ENCODE measurements at regions not wholly inside any gene's neighbourhood (a gene's known extent, or its start where the extent isn't known, plus 50 kb on each side); places are given as distances from the start of the nearest gene placed in this dataset.
"Not testable (repeated sequence)": the region's sequence is repeated elsewhere in the genome, so short reads cannot be mapped to it uniquely, and the experiment has no call there.

- in situ Hi-C loops (cut with MboI; ENCODE audit: low pct_unique_long_range_greater_than_20kb, low sequenced_read_pairs) = no loop called here
- peak; percentile 8 for DNase-seq
Observed at GRCh38 chr5:109550077-109550476, 139.7 kb upstream of the MAN2A1 start.

- DNase-seq = no peak
- in situ Hi-C loops (cut with MboI; ENCODE audit: low pct_unique_long_range_greater_than_20kb, low sequenced_read_pairs) = no loop called here
Observed at GRCh38 chr5:109546461-109546860, 136.7 kb upstream of the PJA2 start.

- DNase-seq; in situ Hi-C loops (cut with MboI; ENCODE audit: low pct_unique_long_range_greater_than_20kb, low sequenced_read_pairs): not testable (repeated sequence)
Observed at GRCh38 chr5:109544873-109545272, 135.1 kb upstream of the PJA2 start.

GRCh38 chr5:109538692-109539091 is 128.9 kb upstream of the PJA2 start:
- in situ Hi-C loops (cut with MboI; ENCODE audit: low pct_unique_long_range_greater_than_20kb, low sequenced_read_pairs); DNase-seq: not testable (repeated sequence)

GRCh38 chr5:109535090-109535489 is 125.3 kb upstream of the PJA2 start:
- in situ Hi-C loops (cut with MboI; ENCODE audit: low pct_unique_long_range_greater_than_20kb, low sequenced_read_pairs); DNase-seq: not testable (repeated sequence)

GRCh38 chr5:109533751-109534272 is 124.0 kb upstream of the PJA2 start:
- no peak for DNase-seq
- in situ Hi-C loops (cut with MboI; ENCODE audit: low pct_unique_long_range_greater_than_20kb, low sequenced_read_pairs) = no loop called here

GRCh38 chr5:109532773-109533364 is 123.1 kb upstream of the PJA2 start:
- in situ Hi-C loops (cut with MboI; ENCODE audit: low pct_unique_long_range_greater_than_20kb, low sequenced_read_pairs) = no loop called here
- no peak for DNase-seq

- no peak for DNase-seq
- in situ Hi-C loops (cut with MboI; ENCODE audit: low pct_unique_long_range_greater_than_20kb, low sequenced_read_pairs) = no loop called here
Observed at GRCh38 chr5:109531262-109531661, 121.5 kb upstream of the PJA2 start.

GRCh38 chr5:109529987-109530386 is 120.2 kb upstream of the PJA2 start:
- no peak for DNase-seq
- in situ Hi-C loops (cut with MboI; ENCODE audit: low pct_unique_long_range_greater_than_20kb, low sequenced_read_pairs) = no loop called here

GRCh38 chr5:109529520-109529919 is 119.7 kb upstream of the PJA2 start:
- in situ Hi-C loops (cut with MboI; ENCODE audit: low pct_unique_long_range_greater_than_20kb, low sequenced_read_pairs) = no loop called here
- no peak for DNase-seq

- in situ Hi-C loops (cut with MboI; ENCODE audit: low pct_unique_long_range_greater_than_20kb, low sequenced_read_pairs) = no loop called here
- no peak for DNase-seq
Observed at GRCh38 chr5:109524555-109524954, 114.8 kb upstream of the PJA2 start.

- in situ Hi-C loops (cut with MboI; ENCODE audit: low pct_unique_long_range_greater_than_20kb, low sequenced_read_pairs) = no loop called here
- no peak for DNase-seq
Observed at GRCh38 chr5:109524026-109524425, 114.3 kb upstream of the PJA2 start.

GRCh38 chr5:109522404-109522803 is 112.6 kb upstream of the PJA2 start:
- DNase-seq = no peak
- in situ Hi-C loops (cut with MboI; ENCODE audit: low pct_unique_long_range_greater_than_20kb, low sequenced_read_pairs) = no loop called here

GRCh38 chr5:109519416-109519815 is 109.6 kb upstream of the PJA2 start:
- DNase-seq = no peak
- in situ Hi-C loops (cut with MboI; ENCODE audit: low pct_unique_long_range_greater_than_20kb, low sequenced_read_pairs) = no loop called here

- in situ Hi-C loops (cut with MboI; ENCODE audit: low pct_unique_long_range_greater_than_20kb, low sequenced_read_pairs) = no loop called here
- no peak for DNase-seq
Observed at GRCh38 chr5:109516390-109516789, 106.6 kb upstream of the PJA2 start.

GRCh38 chr5:109511980-109512734 is 102.4 kb upstream of the PJA2 start:
- in situ Hi-C loops (cut with MboI; ENCODE audit: low pct_unique_long_range_greater_than_20kb, low sequenced_read_pairs) = no loop called here
- peak; percentile 30 for DNase-seq

GRCh38 chr5:109506556-109506955 is 96.8 kb upstream of the PJA2 start:
- DNase-seq = peak; percentile 68
- in situ Hi-C loops (cut with MboI; ENCODE audit: low pct_unique_long_range_greater_than_20kb, low sequenced_read_pairs) = no loop called here

GRCh38 chr5:109496112-109496511 is 86.3 kb upstream of the PJA2 start:
- in situ Hi-C loops (cut with MboI; ENCODE audit: low pct_unique_long_range_greater_than_20kb, low sequenced_read_pairs) = no loop called here
- no peak for DNase-seq

GRCh38 chr5:109487753-109488420 is 78.1 kb upstream of the PJA2 start:
- in situ Hi-C loops (cut with MboI; ENCODE audit: low pct_unique_long_range_greater_than_20kb, low sequenced_read_pairs) = no loop called here
- DNase-seq = no peak

GRCh38 chr5:109486200-109486804 is 76.5 kb upstream of the PJA2 start:
- in situ Hi-C loops (cut with MboI; ENCODE audit: low pct_unique_long_range_greater_than_20kb, low sequenced_read_pairs) = no loop called here
- DNase-seq = no peak
